Suprapubic skin (tissue), 4 donors: ENCODE measurements at regions not wholly inside any gene's neighbourhood (a gene's known extent, or its start where the extent isn't known, plus 50 kb on each side); places are given as distances from the start of the nearest gene placed in this dataset.

Experiments used
- DNase-seq, 2 donors: peaks; one replicate each; pipeline ENCODE4 v3.0.0-alpha.2; 2019; ENCODE audit warnings: low spot score in 2 of 2
- H3K27ac ChIP-seq: fragments of 200-600 bp; sonication (generic); one replicate; pipeline ENCODE4 v1.5.1; 2019
- H3K27me3 ChIP-seq: fragments of 200-600 bp; sonication (generic); one replicate; pipeline ENCODE4 v1.5.1; 2019
- H3K36me3 ChIP-seq: fragments of 200-600 bp; sonication (generic); one replicate; pipeline ENCODE4 v1.5.1; 2019
- H3K4me1 ChIP-seq: fragments of 200-600 bp; sonication (generic); one replicate; pipeline ENCODE4 v1.5.1; 2019
- H3K4me3 ChIP-seq: fragments of 200-600 bp; sonication (generic); one replicate; pipeline ENCODE4 v1.5.1; 2019; ENCODE audit warnings: mild to moderate bottlenecking
- H3K9me3 ChIP-seq: fragments of 200-600 bp; sonication (generic); one replicate; pipeline ENCODE4 v1.5.1; 2019
- CTCF ChIP-seq, 2 donors: fragments of 200-600 bp in 1 of 2; fragments of 450-650 bp in 1 of 2; sonication (generic) in 1 of 2; IDR thresholded peaks; one replicate each; pipeline ENCODE4 v1.5.1; 2016 to 2019; ENCODE audit warnings: antibody characterized with exemption in 2 of 2, mild to moderate bottlenecking in 1 of 2, moderate library complexity in 1 of 2
- EP300 ChIP-seq: sonication (generic); formaldehyde crosslinking; IDR thresholded peaks from one replicate; pipeline ENCODE4 v1.6.1; 2017; ENCODE audit warnings: antibody characterized with exemption
- POLR2A ChIP-seq, 2 donors: fragments of 450-650 bp; IDR thresholded peaks; one replicate each; pipeline ENCODE4 v1.6.1; 2017; ENCODE audit warnings: antibody characterized with exemption in 2 of 2, mild to moderate bottlenecking in 2 of 2, moderate library complexity in 2 of 2
- POLR2AphosphoS5 ChIP-seq, 3 donors: sonication (generic); formaldehyde crosslinking; IDR thresholded peaks; one replicate each; pipeline ENCODE4 v1.6.1; 2017; ENCODE audit warnings: antibody characterized with exemption in 3 of 3
- WGBS: methylation state at CpG from one replicate; pipeline ENCODE4 v1.1.5; 2018; 5-methylcytosine and 5-hydroxymethylcytosine counted together

GRCh38 chr2:228675091-228675490 lies 493.6 kb upstream of the SPHKAP start:
- Histone ChIP-seq H3K4me1 (no peaks in the 10 kb centered on the region), H3K27me3 (no peaks in the 10 kb centered on the region), H3K36me3 (no peaks in the 10 kb centered on the region), H3K27ac (peak overlapping the region; percentile 3), H3K9me3 (no peaks in the 10 kb centered on the region), H3K4me3 (no peak overlapping the region)
- WGBS = 29% methylated on average over 2 of the region's 2 CpGs
- DNase-seq = no peak
- TF ChIP-seq CTCF (IDR thresholded peaks at IDR 0.05) (no peak), POLR2AphosphoS5 (IDR thresholded peaks at IDR 0.05) (peak in 1 of 3 donors; percentile 51)

- DNase-seq = no peak
- no peak for TF ChIP-seq POLR2A (IDR thresholded peaks at IDR 0.05)
- no peak for TF ChIP-seq CTCF (IDR thresholded peaks at IDR 0.05)
- no peak for TF ChIP-seq EP300
- no peak for TF ChIP-seq POLR2AphosphoS5 (IDR thresholded peaks at IDR 0.05)
- WGBS = 73% methylated on average over 3 of the region's 3 CpGs
These were observed 492.5 kb upstream of the SPHKAP start for GRCh38 chr2:228673876-228674554.

GRCh38 chr2:228669690-228670089 lies 488.2 kb upstream of the SPHKAP start:
- TF ChIP-seq EP300 = no peak
- no peak for TF ChIP-seq CTCF (IDR thresholded peaks at IDR 0.05)
- no peak for TF ChIP-seq POLR2AphosphoS5 (IDR thresholded peaks at IDR 0.05)
- TF ChIP-seq POLR2A (IDR thresholded peaks at IDR 0.05) = no peak
- Histone ChIP-seq H3K27ac (no peak overlapping the region), H3K9me3 (no peaks in the 10 kb centered on the region), H3K4me3 (no peak overlapping the region), H3K4me1 (no peaks in the 10 kb centered on the region), H3K27me3 (no peaks in the 10 kb centered on the region), H3K36me3 (no peaks in the 10 kb centered on the region)
- DNase-seq = no peak
- WGBS = 39% methylated on average over 3 of the region's 3 CpGs

More at GRCh38 chr2:228673876-228674554, 492.5 kb upstream of the SPHKAP start:
- no peaks in the 10 kb centered on the region for H3K9me3 ChIP-seq
- no peaks in the 10 kb centered on the region for H3K4me1 ChIP-seq
- no peaks in the 10 kb centered on the region for H3K36me3 ChIP-seq
- no peak overlapping the region for H3K27ac ChIP-seq
- H3K4me3 ChIP-seq = no peak overlapping the region
- no peaks in the 10 kb centered on the region for H3K27me3 ChIP-seq

GRCh38 chr2:228665232-228665631 lies 483.7 kb upstream of the SPHKAP start:
- WGBS = 91% methylated on average over 1 of the region's 1 CpG
- no peaks in the 10 kb centered on the region for H3K27me3 ChIP-seq

GRCh38 chr2:228658998-228659397 lies 477.5 kb upstream of the SPHKAP start:
- 91% methylated on average over 5 of the region's 5 CpGs for WGBS
- TF ChIP-seq POLR2AphosphoS5 (IDR thresholded peaks at IDR 0.05) (no peak), POLR2A (IDR thresholded peaks at IDR 0.05) (no peak), EP300 (no peak), CTCF (IDR thresholded peaks at IDR 0.05) (no peak)
- H3K36me3 ChIP-seq = no peaks in the 10 kb centered on the region
- H3K9me3 ChIP-seq = no peaks in the 10 kb centered on the region
- DNase-seq = no peak
- no peaks in the 10 kb centered on the region for H3K27me3 ChIP-seq
- H3K4me1 ChIP-seq = no peaks in the 10 kb centered on the region
- no peak overlapping the region for H3K27ac ChIP-seq
- H3K4me3 ChIP-seq = no peak overlapping the region

More at GRCh38 chr2:228665232-228665631, 483.7 kb upstream of the SPHKAP start:
- H3K4me3 ChIP-seq = no peak overlapping the region
- TF ChIP-seq CTCF (IDR thresholded peaks at IDR 0.05) = no peak
- TF ChIP-seq POLR2AphosphoS5 (IDR thresholded peaks at IDR 0.05) = no peak
- no peak for TF ChIP-seq POLR2A (IDR thresholded peaks at IDR 0.05)
- TF ChIP-seq EP300 = no peak
- H3K36me3 ChIP-seq = no peaks in the 10 kb centered on the region
- DNase-seq = no peak
- no peaks in the 10 kb centered on the region for H3K9me3 ChIP-seq
- no peaks in the 10 kb centered on the region for H3K4me1 ChIP-seq
- no peak overlapping the region for H3K27ac ChIP-seq
